Pancreas (tissue), 10 donors: ENCODE measurements at regions not wholly inside any gene's neighbourhood (a gene's known extent, or its start where the extent isn't known, plus 50 kb on each side); places are given as distances from the start of the nearest gene placed in this dataset.

ENCODE experiments used
- ATAC-seq, 4 donors: fragments of 200-7000 bp; cut with Tn5 transposase; one replicate each; pipeline versions ENCODE4 v1.8.0 to v1.9.1; 2020; ENCODE audit warnings: mild to moderate bottlenecking in 4 of 4, moderate library complexity in 4 of 4
- DNase-seq, 6 donors: peaks; one replicate each; pipeline ENCODE4 v3.0.0-alpha.2; 2020
- FAIRE-seq: peaks from 2 replicates; lab custom pipeline; 2012; peaks lifted over from hg19 to GRCh38; lab: Jason Lieb, UNC
- H3K27ac ChIP-seq, 4 donors: fragments of 200-600 bp; sonication (generic); 1 replicate in 3 of 4; 2 replicates in 1 of 4; pipeline versions ENCODE4 v1.5.0 to v1.8.0; 2020
- H3K27me3 ChIP-seq, 4 donors: fragments of 200-600 bp; one replicate each; pipeline ENCODE4 v1.8.0; 2021
- H3K36me3 ChIP-seq, 3 donors: fragments of 200-600 bp; sonication (generic) in 1 of 3; one replicate each; pipeline versions ENCODE4 v1.5.0 to v1.8.0; 2020 to 2021
- H3K4me1 ChIP-seq, 3 donors: fragments of 200-600 bp; one replicate each; pipeline ENCODE4 v1.8.0; 2021
- H3K4me3 ChIP-seq, 4 donors: fragments of 200-600 bp; sonication (generic) in 2 of 4; one replicate each; pipeline versions ENCODE4 v1.5.0 to v1.8.0; 2020 to 2021
- H3K9me3 ChIP-seq, 4 donors: fragments of 200-600 bp; one replicate each; pipeline ENCODE4 v1.8.0; 2021
- WGBS, 2 donors: extraction: QIAGEN DNeasy Blood & Tissue Kit; methylation state at CpG; one replicate each; pipeline ENCODE4 v1.1.7; 2013; 5-methylcytosine and 5-hydroxymethylcytosine counted together
- intact Hi-C, 3 donors: fragments of 100-400 bp; cut with DNase I; formaldehyde crosslinking; loops; one replicate each; pipeline versions ENCODE4 v1.11.1 to v1.14.2; 2022
- TF ChIP-seq, protein P1 (sequence below), 4 donors: fragments of 200-600 bp; sonication (generic) in 3 of 4; IDR thresholded peaks; one replicate each; pipeline versions ENCODE4 v1.5.0 to v1.8.0; 2021; ENCODE audit warnings: antibody characterized with exemption in 4 of 4
- donor health status: healthy with polysubstance abuse.
- donor health status: DM: no; HTN: no; CAD: no; lungs with moderate emphysema.
- donor health status: DM: no; HTN: no; CAD: no.
- donor health status: control.
- donor health status: control.
- donor health status: Bipolar disorder and iron deficiency.
- donor health status: DM: yes; HTN: yes; CAD: no.
- donor health status: DM: no; HTN: no; CAD: no.
- donor health status: DM: no; HTN: no; CAD: no.
- donor health status: DM: yes; HTN: yes; CAD: no.

DNA sequence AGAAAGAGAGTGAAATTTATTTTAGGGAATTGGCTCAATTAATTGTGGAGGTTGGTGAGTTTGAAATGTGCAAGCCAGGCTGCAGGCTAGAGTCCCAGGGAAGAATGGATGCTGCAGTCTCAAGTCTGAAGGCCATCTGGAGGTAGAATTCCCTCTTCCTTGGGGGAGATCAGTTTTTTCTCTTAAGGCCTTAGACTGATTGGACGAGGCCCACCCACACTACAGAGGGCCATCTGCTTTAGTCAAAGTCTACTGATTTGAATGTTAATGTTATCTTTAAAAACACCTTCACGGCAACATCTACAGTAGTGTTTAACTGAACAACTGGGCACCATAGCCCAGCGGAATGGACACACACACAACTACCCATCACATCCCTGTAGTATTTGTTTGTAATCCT, 245.9 kb upstream of the IRF2BP2 start:
- no peak for FAIRE-seq
- WGBS, 2 donors: 95 to 97% methylated on average over 3 of the region's 3 CpGs
- H3K9me3 ChIP-seq: no peaks in the 10 kb centered on the region

DNA sequence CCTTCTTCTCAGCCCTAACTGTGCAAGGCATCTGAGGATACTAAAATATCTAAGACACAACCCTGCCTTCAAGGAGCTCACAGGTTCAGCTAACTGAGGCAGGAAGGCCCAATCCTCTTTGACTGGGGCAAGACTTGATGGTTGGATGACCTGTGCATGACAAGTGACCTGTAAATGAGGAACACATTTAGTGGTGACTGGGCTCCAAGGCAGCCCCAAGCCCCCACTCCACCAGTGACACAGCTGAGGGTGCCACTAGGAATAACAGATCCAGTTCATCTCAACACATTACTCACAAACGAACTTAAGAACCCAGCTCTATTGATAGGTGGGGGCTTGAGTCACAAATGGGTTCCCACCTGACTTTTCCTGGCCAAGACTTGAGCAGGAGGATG, 244.7 kb upstream of the IRF2BP2 start:
- TF ChIP-seq, protein P1, sequence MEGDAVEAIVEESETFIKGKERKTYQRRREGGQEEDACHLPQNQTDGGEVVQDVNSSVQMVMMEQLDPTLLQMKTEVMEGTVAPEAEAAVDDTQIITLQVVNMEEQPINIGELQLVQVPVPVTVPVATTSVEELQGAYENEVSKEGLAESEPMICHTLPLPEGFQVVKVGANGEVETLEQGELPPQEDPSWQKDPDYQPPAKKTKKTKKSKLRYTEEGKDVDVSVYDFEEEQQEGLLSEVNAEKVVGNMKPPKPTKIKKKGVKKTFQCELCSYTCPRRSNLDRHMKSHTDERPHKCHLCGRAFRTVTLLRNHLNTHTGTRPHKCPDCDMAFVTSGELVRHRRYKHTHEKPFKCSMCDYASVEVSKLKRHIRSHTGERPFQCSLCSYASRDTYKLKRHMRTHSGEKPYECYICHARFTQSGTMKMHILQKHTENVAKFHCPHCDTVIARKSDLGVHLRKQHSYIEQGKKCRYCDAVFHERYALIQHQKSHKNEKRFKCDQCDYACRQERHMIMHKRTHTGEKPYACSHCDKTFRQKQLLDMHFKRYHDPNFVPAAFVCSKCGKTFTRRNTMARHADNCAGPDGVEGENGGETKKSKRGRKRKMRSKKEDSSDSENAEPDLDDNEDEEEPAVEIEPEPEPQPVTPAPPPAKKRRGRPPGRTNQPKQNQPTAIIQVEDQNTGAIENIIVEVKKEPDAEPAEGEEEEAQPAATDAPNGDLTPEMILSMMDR (IDR thresholded peaks at IDR 0.05): no peak
- no peak for ATAC-seq
- no peak for FAIRE-seq
- H3K27me3 ChIP-seq: no peaks in the 10 kb centered on the region
- WGBS, 2 donors: 81 to 94% methylated on average over 1 of the region's 1 CpG
- H3K4me3 ChIP-seq: no peak overlapping the region
- no peaks in the 10 kb centered on the region for H3K4me1 ChIP-seq
- DNase-seq: no peak
- no peaks in the 10 kb centered on the region for H3K9me3 ChIP-seq
- H3K36me3 ChIP-seq: no peaks in the 10 kb centered on the region
- no peak overlapping the region for H3K27ac ChIP-seq
- intact Hi-C loops: no loop called here

More for the DNA sequence above, 245.9 kb upstream of the IRF2BP2 start:
- no peaks in the 10 kb centered on the region for H3K27me3 ChIP-seq
- intact Hi-C loops: no loop called here
- no peaks in the 10 kb centered on the region for H3K4me1 ChIP-seq
- no peaks in the 10 kb centered on the region for H3K36me3 ChIP-seq
- DNase-seq: no peak
- H3K4me3 ChIP-seq: no peak overlapping the region
- TF ChIP-seq, protein P1 (IDR thresholded peaks at IDR 0.05): no peak
- no peak overlapping the region for H3K27ac ChIP-seq
- ATAC-seq: no peak

DNA sequence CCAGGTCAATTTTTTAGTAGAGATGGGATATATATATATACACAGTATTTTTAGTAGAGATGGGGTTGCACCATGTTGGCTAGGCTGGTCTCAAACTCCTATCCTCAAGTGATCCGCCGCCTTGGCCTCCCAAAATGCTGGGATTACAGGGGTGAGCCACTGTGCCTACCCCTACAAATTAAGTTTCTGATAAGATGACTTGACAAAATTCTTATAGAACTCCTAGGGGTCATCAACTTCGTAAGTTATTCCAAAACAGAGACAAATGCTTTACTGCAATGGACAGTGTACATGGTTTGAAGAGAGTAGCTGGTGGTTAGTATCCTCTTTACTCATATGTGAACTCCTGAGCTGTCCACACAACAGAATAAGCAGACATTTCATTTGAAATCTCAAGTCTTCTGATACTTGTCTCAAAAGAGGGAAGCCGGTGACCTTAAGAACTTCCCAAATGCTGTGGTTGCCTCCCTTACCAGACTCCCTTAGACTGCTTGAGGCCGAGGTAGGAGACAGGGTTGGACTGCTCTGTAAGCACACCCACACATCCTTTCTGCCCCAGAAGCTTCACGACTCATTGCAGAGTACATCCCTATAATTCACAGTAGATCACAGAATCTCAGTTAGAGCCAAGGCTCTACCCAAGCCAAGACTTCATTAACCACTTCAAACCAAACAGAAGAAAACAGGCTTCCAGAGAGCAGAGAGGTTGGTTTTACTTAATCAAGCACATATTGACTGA, 244.1 kb upstream of the IRF2BP2 start:
- TF ChIP-seq, protein P1 (IDR thresholded peaks at IDR 0.05): no peak
- Histone ChIP-seq H3K27me3 (no peaks in the 10 kb centered on the region), H3K4me3 (no peak overlapping the region), H3K27ac (no peak overlapping the region), H3K9me3 (no peaks in the 10 kb centered on the region), H3K36me3 (no peaks in the 10 kb centered on the region), H3K4me1 (no peaks in the 10 kb centered on the region)
- DNase-seq (no peak), ATAC-seq (peak in 2 of 4 donors; percentile 30 to 67), FAIRE-seq (no peak)
- WGBS, 2 donors: 91 to 93% methylated on average over 6 of the region's 6 CpGs
- intact Hi-C loops: no loop called here

DNA sequence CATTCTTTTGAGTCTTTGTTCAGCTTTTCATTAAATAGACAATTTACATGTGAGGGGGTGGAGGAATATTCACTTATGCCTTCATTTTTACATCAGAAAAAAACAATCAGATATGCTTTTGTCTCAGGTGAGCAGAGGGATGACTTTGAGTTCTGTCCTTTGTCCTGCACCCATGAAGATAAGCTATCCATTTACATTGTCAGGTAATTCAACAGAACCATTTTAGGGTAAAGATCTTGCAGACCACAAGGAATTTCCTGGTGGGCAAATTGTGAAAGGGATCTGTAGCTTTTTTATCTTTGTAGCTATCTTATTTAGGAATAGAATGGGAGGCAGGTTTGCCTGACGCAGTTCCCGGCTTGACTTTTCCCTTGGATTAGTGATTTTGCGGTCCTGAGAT, 242.7 kb upstream of the IRF2BP2 start:
- Histone ChIP-seq H3K27me3 (no peaks in the 10 kb centered on the region), H3K27ac (no peak overlapping the region), H3K36me3 (no peaks in the 10 kb centered on the region), H3K9me3 (no peaks in the 10 kb centered on the region), H3K4me1 (no peaks in the 10 kb centered on the region), H3K4me3 (no peak overlapping the region)
- FAIRE-seq (no peak), DNase-seq (no peak), ATAC-seq (no peak)
- intact Hi-C loops: no loop called here
- TF ChIP-seq, protein P1 (IDR thresholded peaks at IDR 0.05): no peak
- WGBS, 2 donors: 96 to 99% methylated on average over 3 of the region's 3 CpGs
